B cell (primary cell): ENCODE measurements at regions not wholly inside any gene's neighbourhood (a gene's known extent, or its start where the extent isn't known, plus 50 kb on each side); places are given as distances from the start of the nearest gene placed in this dataset.

Experiments
- EZH2 ChIP-seq: IDR thresholded peaks from 2 replicates; pipeline ENCODE4 v1.6.1; 2012; ENCODE audit warnings: borderline replicate concordance, low read depth, mild to moderate bottlenecking, moderate library complexity, low read length; ENCODE audit not compliant: insufficient read depth, poor library complexity, severe bottlenecking
- TF ChIP-seq, protein P1 (sequence below): fragments of 200-600 bp; IDR thresholded peaks from one replicate; pipeline ENCODE4 v1.8.0; 2022; ENCODE audit warnings: antibody characterized with exemption, mild to moderate bottlenecking

DNA sequence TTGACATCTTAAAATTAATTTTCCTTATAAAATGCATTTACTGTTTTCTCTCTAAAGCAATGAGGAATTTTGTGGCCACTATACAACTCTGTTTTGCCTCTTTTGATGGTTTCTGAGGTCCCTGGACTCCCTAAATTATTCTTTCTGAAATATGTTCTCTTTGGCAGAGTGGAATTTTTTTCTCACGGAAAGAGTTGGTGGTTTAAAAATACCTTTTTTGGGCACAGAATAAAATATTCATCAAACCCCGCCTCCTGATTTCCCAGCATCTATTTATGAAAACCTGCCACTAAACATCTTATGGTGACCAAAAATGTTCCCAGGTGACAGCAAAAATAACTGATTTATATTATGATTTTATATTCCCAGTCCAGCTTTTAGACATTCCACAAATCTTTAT is 165.3 kb upstream of the SYT6 start:
- TF ChIP-seq, protein P1, sequence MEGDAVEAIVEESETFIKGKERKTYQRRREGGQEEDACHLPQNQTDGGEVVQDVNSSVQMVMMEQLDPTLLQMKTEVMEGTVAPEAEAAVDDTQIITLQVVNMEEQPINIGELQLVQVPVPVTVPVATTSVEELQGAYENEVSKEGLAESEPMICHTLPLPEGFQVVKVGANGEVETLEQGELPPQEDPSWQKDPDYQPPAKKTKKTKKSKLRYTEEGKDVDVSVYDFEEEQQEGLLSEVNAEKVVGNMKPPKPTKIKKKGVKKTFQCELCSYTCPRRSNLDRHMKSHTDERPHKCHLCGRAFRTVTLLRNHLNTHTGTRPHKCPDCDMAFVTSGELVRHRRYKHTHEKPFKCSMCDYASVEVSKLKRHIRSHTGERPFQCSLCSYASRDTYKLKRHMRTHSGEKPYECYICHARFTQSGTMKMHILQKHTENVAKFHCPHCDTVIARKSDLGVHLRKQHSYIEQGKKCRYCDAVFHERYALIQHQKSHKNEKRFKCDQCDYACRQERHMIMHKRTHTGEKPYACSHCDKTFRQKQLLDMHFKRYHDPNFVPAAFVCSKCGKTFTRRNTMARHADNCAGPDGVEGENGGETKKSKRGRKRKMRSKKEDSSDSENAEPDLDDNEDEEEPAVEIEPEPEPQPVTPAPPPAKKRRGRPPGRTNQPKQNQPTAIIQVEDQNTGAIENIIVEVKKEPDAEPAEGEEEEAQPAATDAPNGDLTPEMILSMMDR: no peak
- TF ChIP-seq EZH2: no peak
